ENCODE measurements at regions not wholly inside any gene's neighbourhood (a gene's known extent, or its start where the extent isn't known, plus 50 kb on each side); places are given as distances from the start of the nearest gene placed in this dataset.

DNA sequence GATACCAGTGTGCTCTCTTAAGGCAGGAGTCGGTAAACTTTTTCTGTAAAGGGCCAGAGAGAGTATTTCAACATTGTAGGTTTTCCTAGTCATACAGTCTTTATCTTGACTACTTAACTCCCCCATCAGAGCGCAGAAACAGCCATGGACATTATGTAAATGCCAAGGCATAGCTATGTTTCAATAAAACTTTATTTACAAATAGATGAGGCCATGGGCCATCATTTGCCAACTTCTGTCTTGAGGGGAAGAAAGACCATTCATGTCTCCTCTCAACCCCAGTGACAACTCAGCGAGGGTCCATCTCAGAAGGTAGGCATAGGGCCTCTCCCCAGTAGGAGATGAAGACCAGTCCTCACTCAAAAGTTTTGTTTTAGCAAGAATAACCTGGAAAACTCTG is 301.3 kb downstream of the FBXW7 start:
- no peaks in the 10 kb centered on the region; the same call in 2 of the 3 replicates for H3K9me3 ChIP-seq (replicated peaks; ENCODE audit: control insufficient read depth, insufficient read depth, low read length)
- H3K36me3 ChIP-seq (ENCODE audit: control insufficient read depth in 2 of 2, insufficient read depth in 2 of 2, low read length in 1 of 2) = no peaks in the 10 kb centered on the region
- intact Hi-C loops (cut with micrococcal nuclease; ENCODE audit: unreplicated experiment) = no loop called here
- H2AFZ ChIP-seq (ENCODE audit: control insufficient read depth, low read depth, low read length) = no peak overlapping the region
- H3K4me2 ChIP-seq (ENCODE audit: control insufficient read depth, insufficient read depth) = no peak overlapping the region
- CTCF ChIA-PET = no interaction called here
- no peaks in the 10 kb centered on the region for H4K20me1 ChIP-seq (ENCODE audit: control insufficient read depth, insufficient read depth)
- no peak overlapping the region for H3K9ac ChIP-seq (ENCODE audit: control insufficient read depth, insufficient read depth, low read length)
- DNase-seq (ENCODE audit: low read depth, low spot score) (no peak), FAIRE-seq (no peak), ATAC-seq (no peak)
- no peaks in the 10 kb centered on the region for H3K27me3 ChIP-seq (replicated peaks in 1 of 2; ENCODE audit: control insufficient read depth in 2 of 2, insufficient read depth in 2 of 2, low read length in 1 of 2)
- POLR2A ChIA-PET = no interaction called here
- H3K4me3 ChIP-seq = no peak overlapping the region
- WGBS (ENCODE audit: insufficient coverage, insufficient replicate concordance, low lambda C conversion rate, missing lambda C conversion rate) = 27% methylated on average over 3 of the region's 3 CpGs
- TF ChIP-seq IKZF2 (IDR thresholded peaks at IDR 0.05) (no peak), ZZZ3 (IDR thresholded peaks at IDR 0.05; ENCODE audit: control insufficient read depth, insufficient read length, low read depth) (no peak), NR2C1 (IDR thresholded peaks at IDR 0.05) (no peak), GATAD2B (conservative IDR thresholded peaks at IDR 0.05; ENCODE audit: low read depth) (no peak), FOXM1 (IDR thresholded peaks at IDR 0.05; ENCODE audit: low read depth, low read length) (no peak)
- SMC1A ChIA-PET (ENCODE audit: uncharacterized antibody, unreplicated experiment) = interaction anchor here (1.2 to 1.4 kb wide), 2 partner anchors 10 to 151 kb away, joined by 3 to 4 read pairs; no protein-coding TSS in a partner anchor
- no peaks in the 10 kb centered on the region for H3K4me1 ChIP-seq (ENCODE audit: control insufficient read depth, insufficient read depth, low read length)
- H3K79me2 ChIP-seq (ENCODE audit: control insufficient read depth, insufficient read depth, low read length) = no peaks in the 10 kb centered on the region
- no peak overlapping the region for H3K27ac ChIP-seq (ENCODE audit: control insufficient read depth, insufficient read depth)
- in situ Hi-C loops (cut with MboI) = no loop called here
- RAD21 ChIA-PET (ENCODE audit: unreplicated experiment) = no interaction called here
- no TSS peak for BruUV-seq (replicated peaks)

GRCh38 chr4:152232271-152232670 is 303.6 kb downstream of the FBXW7 start:
- TF ChIP-seq TCF3 (IDR thresholded peaks at IDR 0.05; ENCODE audit: borderline replicate concordance, insufficient read depth, low read depth, low read length) = no peak
- no peak for TF ChIP-seq WRNIP1 (IDR thresholded peaks at IDR 0.05; ENCODE audit: borderline replicate concordance, low read depth, low read length)
- no peak for TF ChIP-seq ZNF217 (IDR thresholded peaks at IDR 0.05)
- TF ChIP-seq STAT3 (IDR thresholded peaks at IDR 0.05; ENCODE audit: low read depth, low read length) = no peak
- no peak for TF ChIP-seq USF2 (IDR thresholded peaks at IDR 0.05; ENCODE audit: borderline replicate concordance, low read depth, low read length)
- TF ChIP-seq SREBF1 (IDR thresholded peaks at IDR 0.05; ENCODE audit: low read length) = no peak
- TF ChIP-seq FOXM1 (IDR thresholded peaks at IDR 0.05; ENCODE audit: low read depth, low read length) = no peak
- TF ChIP-seq RBBP5 (conservative IDR thresholded peaks at IDR 0.05) = no peak
- no peak for TF ChIP-seq MAX (IDR thresholded peaks at IDR 0.05; ENCODE audit: low read depth, low read length)
- TF ChIP-seq HDAC2 (IDR thresholded peaks at IDR 0.05) = no peak
- TF ChIP-seq, protein P1, sequence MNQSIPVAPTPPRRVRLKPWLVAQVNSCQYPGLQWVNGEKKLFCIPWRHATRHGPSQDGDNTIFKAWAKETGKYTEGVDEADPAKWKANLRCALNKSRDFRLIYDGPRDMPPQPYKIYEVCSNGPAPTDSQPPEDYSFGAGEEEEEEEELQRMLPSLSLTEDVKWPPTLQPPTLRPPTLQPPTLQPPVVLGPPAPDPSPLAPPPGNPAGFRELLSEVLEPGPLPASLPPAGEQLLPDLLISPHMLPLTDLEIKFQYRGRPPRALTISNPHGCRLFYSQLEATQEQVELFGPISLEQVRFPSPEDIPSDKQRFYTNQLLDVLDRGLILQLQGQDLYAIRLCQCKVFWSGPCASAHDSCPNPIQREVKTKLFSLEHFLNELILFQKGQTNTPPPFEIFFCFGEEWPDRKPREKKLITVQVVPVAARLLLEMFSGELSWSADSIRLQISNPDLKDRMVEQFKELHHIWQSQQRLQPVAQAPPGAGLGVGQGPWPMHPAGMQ (IDR thresholded peaks at IDR 0.05; ENCODE audit: borderline replicate concordance) = no peak
- TF ChIP-seq NFIC (IDR thresholded peaks at IDR 0.05; ENCODE audit: low read depth, low read length) = no peak
- TF ChIP-seq SIN3A (IDR thresholded peaks at IDR 0.05; ENCODE audit: low read depth, low read length) = no peak
- POLR2A ChIA-PET = no interaction called here
- 83% methylated on average over 2 of the region's 2 CpGs for WGBS (ENCODE audit: insufficient coverage, insufficient replicate concordance, low lambda C conversion rate, missing lambda C conversion rate)
- Histone ChIP-seq H3K79me2 (ENCODE audit: control insufficient read depth, insufficient read depth, low read length) (no peaks in the 10 kb centered on the region), H3K27ac (ENCODE audit: control insufficient read depth, insufficient read depth) (no peak overlapping the region), H3K36me3 (ENCODE audit: control insufficient read depth in 2 of 2, insufficient read depth in 2 of 2, low read length in 1 of 2) (no peaks in the 10 kb centered on the region), H4K20me1 (ENCODE audit: control insufficient read depth, insufficient read depth) (no peaks in the 10 kb centered on the region), H2AFZ (ENCODE audit: control insufficient read depth, low read depth, low read length) (no peak overlapping the region), H3K4me2 (ENCODE audit: control insufficient read depth, insufficient read depth) (no peak overlapping the region), H3K27me3 (replicated peaks in 1 of 2; ENCODE audit: control insufficient read depth in 2 of 2, insufficient read depth in 2 of 2, low read length in 1 of 2) (no peaks in the 10 kb centered on the region), H3K4me3 (no peak overlapping the region), H3K9ac (ENCODE audit: control insufficient read depth, insufficient read depth, low read length) (no peak overlapping the region), H3K4me1 (ENCODE audit: control insufficient read depth, insufficient read depth, low read length) (no peaks in the 10 kb centered on the region), H3K9me3 (replicated peaks; ENCODE audit: control insufficient read depth, insufficient read depth, low read length) (no peaks in the 10 kb centered on the region; the same call in 2 of the 3 replicates)
- CTCF ChIA-PET = interaction anchor here (1.2 kb wide), 1 partner anchor 13 kb away, joined by 4 read pairs; no protein-coding TSS in a partner anchor
- ATAC-seq (no peak), FAIRE-seq (no peak), DNase-seq (ENCODE audit: low read depth, low spot score) (no peak)
- in situ Hi-C loops (cut with MboI) = no loop called here
- no TSS peak for BruUV-seq (replicated peaks)
- RAD21 ChIA-PET (ENCODE audit: unreplicated experiment) = no interaction called here
- intact Hi-C loops (cut with micrococcal nuclease; ENCODE audit: unreplicated experiment) = no loop called here
- SMC1A ChIA-PET (ENCODE audit: uncharacterized antibody, unreplicated experiment) = no interaction called here

All from GM12878 (cell line).